OCI-LY1 (cell line): ENCODE measurements at regions not wholly inside any gene's neighbourhood (a gene's known extent, or its start where the extent isn't known, plus 50 kb on each side); places are given as distances from the start of the nearest gene placed in this dataset.

Experiments used
- CTCF ChIP-seq: fragments of 200-600 bp; sonication (generic), shearing (Covaris generic); IDR thresholded peaks from 2 replicates; pipeline ENCODE4 v1.5.1; 2017; ENCODE audit warnings: mild to moderate bottlenecking, antibody characterized with exemption, low read length, moderate library complexity, mixed read lengths
- EZH2 ChIP-seq: fragments of 200-600 bp; sonication (generic), shearing (Covaris generic); IDR thresholded peaks from 2 replicates; pipeline ENCODE4 v1.8.0; 2017; ENCODE audit warnings: borderline replicate concordance, mixed run types, mild to moderate bottlenecking, antibody characterized with exemption, low read length, moderate library complexity, mixed read lengths

GRCh38 chr4:178595500-178596138 lies 1153.4 kb upstream of the AGA start:
- TF ChIP-seq CTCF (no peak), EZH2 (no peak)
